ENCODE measurements at regions not wholly inside any gene's neighbourhood (a gene's known extent, or its start where the extent isn't known, plus 50 kb on each side); places are given as distances from the start of the nearest gene placed in this dataset.
"Not testable (repeated sequence)": the region's sequence is repeated elsewhere in the genome, so short reads cannot be mapped to it uniquely, and the experiment has no call there.

GRCh38 chr3:127412578-127413317 is 124.9 kb upstream of the PRR20G start:
- no peak for DNase-seq

DNA sequence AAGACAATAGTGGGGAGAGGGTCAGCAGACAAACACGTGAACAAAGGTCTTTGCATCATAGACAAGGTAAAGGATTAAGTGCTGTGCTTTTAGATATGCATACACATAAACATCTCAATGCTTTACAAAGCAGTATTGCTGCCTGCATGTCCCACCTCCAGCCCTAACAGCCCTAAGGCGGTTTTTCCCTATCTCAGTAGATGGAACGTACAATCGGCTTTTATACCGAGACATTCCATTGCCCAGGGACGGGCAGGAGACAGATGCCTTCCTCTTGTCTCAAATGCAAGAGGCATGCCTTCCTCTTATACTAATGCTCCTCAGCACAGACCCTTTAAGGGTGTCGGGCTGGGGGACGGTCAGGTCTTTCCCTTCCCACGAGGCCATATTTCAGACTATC is 124.0 kb upstream of the PRR20G start:
- DNase-seq: not testable (repeated sequence)

GRCh38 chr3:127411083-127411727 is 123.4 kb upstream of the PRR20G start:
- DNase-seq: no peak

- DNase-seq: no peak
Observed at GRCh38 chr3:127410678-127411077, 122.8 kb upstream of the PRR20G start.

DNA sequence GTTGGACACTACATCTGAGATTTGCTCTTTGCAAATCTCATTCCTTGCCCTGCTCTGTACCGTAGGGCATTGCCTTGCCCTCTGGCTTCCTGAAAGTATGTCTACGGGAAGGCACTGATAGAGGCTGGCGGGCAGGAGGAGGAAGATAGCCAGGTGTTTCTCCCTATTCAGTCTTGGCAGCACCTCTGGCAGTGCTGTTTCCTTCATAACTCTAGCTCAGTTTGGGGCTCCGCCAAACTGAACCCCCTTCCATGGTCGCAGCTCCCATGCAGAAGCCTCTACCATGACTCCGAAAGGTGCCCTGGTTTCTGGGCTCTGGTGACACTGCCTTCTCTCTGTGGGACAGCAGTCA is 122.3 kb upstream of the PRR20G start:
- DNase-seq: no peak

GRCh38 chr3:127409421-127410136 is 121.7 kb upstream of the PRR20G start:
- no peak for DNase-seq

GRCh38 chr3:127408684-127409420 is 121.0 kb upstream of the PRR20G start:
- no peak for DNase-seq

DNA sequence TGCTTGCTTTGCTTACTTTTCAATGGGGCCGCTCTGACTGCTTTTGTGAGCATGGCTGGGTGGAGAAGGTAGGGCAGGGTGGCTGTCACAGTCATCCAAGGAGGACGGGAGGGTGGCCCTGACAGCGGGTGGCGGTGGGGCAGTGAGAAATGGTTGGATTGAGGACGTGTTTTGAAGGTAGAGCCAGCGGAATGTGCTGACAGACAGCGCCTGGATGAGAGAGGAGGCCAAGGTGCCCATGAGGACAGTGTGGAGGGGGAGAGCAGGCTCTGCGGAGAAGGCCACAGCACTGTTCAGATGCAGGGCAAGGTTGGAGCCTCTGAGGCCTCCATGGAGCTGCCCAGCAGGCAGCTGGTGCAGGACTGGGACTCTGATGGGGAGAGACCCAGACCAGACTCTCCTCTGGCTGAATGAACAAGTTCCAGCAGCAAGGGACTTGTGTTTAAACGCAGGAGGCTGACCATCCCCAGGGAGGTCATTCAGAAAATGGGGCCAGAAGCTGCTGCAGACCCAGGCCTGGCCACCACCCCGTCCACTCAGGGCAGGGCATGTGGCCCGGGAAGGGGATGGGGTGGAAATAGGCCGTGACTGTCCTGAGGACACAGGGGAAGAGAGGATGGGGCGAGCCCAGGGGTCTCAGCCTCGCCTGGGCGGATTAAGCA is 120.3 kb upstream of the PRR20G start:
- no peak for DNase-seq

- DNase-seq: no peak
Observed at GRCh38 chr3:127407026-127407939, 119.4 kb upstream of the PRR20G start.

DNA sequence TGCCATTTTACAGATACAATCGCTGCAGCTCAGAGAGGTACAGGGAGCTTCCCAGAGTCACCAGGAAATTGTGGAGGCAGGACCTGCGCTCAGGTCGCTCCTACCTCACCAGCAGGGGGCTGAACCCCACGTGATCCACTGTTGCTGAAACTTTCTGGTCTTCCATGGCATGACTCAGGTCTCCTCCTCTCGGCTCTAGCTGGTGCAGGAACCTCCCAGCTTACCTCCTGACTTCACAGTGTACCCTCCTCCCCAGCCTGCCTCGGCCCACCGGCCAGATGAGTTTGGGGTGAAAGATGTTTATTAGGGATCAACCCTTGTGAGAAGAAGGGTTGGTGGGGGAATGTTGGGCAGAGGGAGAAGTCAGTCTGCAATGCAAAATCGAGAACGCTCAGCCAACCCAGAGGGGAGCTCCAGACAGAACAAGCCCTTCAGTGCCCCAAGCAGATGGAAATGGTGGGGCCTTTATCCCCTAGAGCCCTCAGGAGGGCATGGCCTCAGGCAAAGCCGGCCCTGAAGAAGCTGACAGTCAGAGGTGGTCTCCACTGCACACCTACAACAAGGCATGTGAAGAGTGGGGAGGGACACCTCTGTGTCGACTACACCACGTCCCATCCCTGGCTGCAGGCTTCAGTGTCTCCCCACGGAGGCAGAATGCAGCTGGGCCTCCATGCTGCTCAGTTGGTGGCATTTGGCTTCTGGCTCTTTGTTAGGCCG is 118.6 kb upstream of the PRR20G start:
- no peak for DNase-seq

- DNase-seq: no peak
Observed at GRCh38 chr3:127405791-127406190, 117.9 kb upstream of the PRR20G start.

GRCh38 chr3:127405010-127405598 is 117.3 kb upstream of the PRR20G start:
- no peak for DNase-seq

- DNase-seq: no peak
Observed at GRCh38 chr3:127404221-127405009, 116.6 kb upstream of the PRR20G start.

GRCh38 chr3:127403795-127404194 is 115.9 kb upstream of the PRR20G start:
- no peak for DNase-seq

DNA sequence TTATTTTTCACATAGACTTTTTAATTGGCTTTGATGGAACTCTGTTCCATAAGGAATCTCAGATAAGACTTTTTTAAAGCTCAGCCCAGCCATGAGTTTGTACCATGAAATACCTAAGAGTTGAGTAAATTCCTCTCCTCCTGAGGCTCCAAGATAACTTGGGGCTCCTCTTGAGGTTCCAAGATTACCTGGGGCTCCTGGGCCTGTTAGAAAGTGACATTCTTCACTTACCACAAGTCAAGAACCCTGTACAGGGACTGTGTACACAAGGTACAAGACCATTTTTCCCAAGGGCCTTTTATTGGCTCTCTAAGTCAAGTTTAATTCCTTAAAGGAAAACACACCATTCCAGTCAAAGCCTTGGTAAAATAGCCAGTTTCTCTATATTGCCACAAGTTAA is 111.3 kb upstream of the PRR20G start:
- DNase-seq: no peak

- no peak for DNase-seq
Observed at GRCh38 chr3:127396473-127396872, 108.6 kb upstream of the PRR20G start.

- no peak for DNase-seq
Observed at GRCh38 chr3:127395663-127396355, 108.0 kb upstream of the PRR20G start.

- DNase-seq: no peak
Observed at GRCh38 chr3:127394984-127395662, 107.3 kb upstream of the PRR20G start.

DNA sequence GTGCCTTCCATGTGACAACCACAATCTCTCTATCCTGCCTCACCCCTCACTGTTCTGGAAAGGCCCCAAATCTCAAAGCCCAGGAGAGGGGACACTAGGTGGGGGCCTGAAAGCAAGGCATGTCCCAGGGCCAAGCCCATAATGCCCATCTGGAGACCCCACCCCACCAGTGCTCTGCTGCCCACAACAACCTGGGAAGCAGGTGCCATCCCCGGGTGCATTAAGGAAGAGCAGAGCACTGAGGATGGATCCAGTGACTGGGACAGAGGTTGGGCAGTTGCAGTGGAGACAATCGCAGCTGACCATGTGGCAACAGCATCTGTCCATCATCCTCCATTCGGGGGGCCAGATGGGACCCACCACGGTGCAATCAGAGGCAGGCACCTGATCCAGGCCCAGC is 106.2 kb upstream of the PRR20G start:
- no peak for DNase-seq

Measured in activated CD4-positive, alpha-beta T cell treated with anti-CD3 and anti-CD28 coated beads, Interleukin-2, amount 50 U/mL, for 1 hour (primary cell).